Left lobe of liver (tissue), 2 donors: ENCODE measurements at regions not wholly inside any gene's neighbourhood (a gene's known extent, or its start where the extent isn't known, plus 50 kb on each side); places are given as distances from the start of the nearest gene placed in this dataset.

Source experiments
- ATAC-seq: fragments of 200-7000 bp; cut with Tn5 transposase; one replicate; pipeline ENCODE4 v1.9.1; 2020; ENCODE audit warnings: mild to moderate bottlenecking, moderate library complexity
- DNase-seq: peaks from one replicate; pipeline ENCODE4 v3.0.0-alpha.2; 2020; ENCODE audit warnings: low spot score
- donor health status: DM: no; HTN: no; CAD: no; lungs with moderate emphysema.
- donor health status: DM: no; HTN: yes; CAD: no.

GRCh38 chr3:14590569-14590968 lies 50.4 kb upstream of the GRIP2 start:
- DNase-seq (no peak), ATAC-seq (no peak)

GRCh38 chr3:14592390-14592789 lies 52.2 kb upstream of the GRIP2 start:
- ATAC-seq (no peak), DNase-seq (no peak)

GRCh38 chr3:14592836-14593235 lies 52.7 kb upstream of the GRIP2 start:
- ATAC-seq (no peak), DNase-seq (no peak)

- no peak for DNase-seq
- ATAC-seq: no peak
Observed at GRCh38 chr3:14594234-14594633, 54.1 kb upstream of the GRIP2 start.

- DNase-seq (no peak), ATAC-seq (no peak)
Observed at GRCh38 chr3:14595561-14595960, 55.4 kb upstream of the GRIP2 start.

GRCh38 chr3:14597266-14597665 lies 54.3 kb upstream of the CCDC174 start:
- no peak for ATAC-seq

GRCh38 chr3:14598143-14598569 lies 53.4 kb upstream of the CCDC174 start:
- DNase-seq (no peak), ATAC-seq (peak; percentile 48)

More at GRCh38 chr3:14597266-14597665, 54.3 kb upstream of the CCDC174 start:
- DNase-seq: no peak

GRCh38 chr3:14599488-14599887 lies 52.1 kb upstream of the CCDC174 start:
- no peak for ATAC-seq
- no peak for DNase-seq

- DNase-seq (no peak), ATAC-seq (no peak)
Observed at GRCh38 chr3:14600075-14600474, 51.5 kb upstream of the CCDC174 start.

GRCh38 chr3:14600856-14601610 lies 50.5 kb upstream of the CCDC174 start:
- DNase-seq: no peak
- no peak for ATAC-seq

- DNase-seq: no peak
- ATAC-seq: no peak
Observed at GRCh38 chr3:14601692-14602005, 49.9 kb upstream of the CCDC174 start.
